NOMO-1 (cell line): ENCODE measurements at regions not wholly inside any gene's neighbourhood (a gene's known extent, or its start where the extent isn't known, plus 50 kb on each side); places are given as distances from the start of the nearest gene placed in this dataset.
A peak's percentile ranks its signal among the peaks of the same experiment; 100 is the strongest.

Experiments used
- DNase-seq, 2 experiments: peaks; one replicate each; lab custom pipeline; 2025; ENCODE audit not compliant: unreplicated experiment in 2 of 2; lab: John Stamatoyannopoulos, UW

DNA sequence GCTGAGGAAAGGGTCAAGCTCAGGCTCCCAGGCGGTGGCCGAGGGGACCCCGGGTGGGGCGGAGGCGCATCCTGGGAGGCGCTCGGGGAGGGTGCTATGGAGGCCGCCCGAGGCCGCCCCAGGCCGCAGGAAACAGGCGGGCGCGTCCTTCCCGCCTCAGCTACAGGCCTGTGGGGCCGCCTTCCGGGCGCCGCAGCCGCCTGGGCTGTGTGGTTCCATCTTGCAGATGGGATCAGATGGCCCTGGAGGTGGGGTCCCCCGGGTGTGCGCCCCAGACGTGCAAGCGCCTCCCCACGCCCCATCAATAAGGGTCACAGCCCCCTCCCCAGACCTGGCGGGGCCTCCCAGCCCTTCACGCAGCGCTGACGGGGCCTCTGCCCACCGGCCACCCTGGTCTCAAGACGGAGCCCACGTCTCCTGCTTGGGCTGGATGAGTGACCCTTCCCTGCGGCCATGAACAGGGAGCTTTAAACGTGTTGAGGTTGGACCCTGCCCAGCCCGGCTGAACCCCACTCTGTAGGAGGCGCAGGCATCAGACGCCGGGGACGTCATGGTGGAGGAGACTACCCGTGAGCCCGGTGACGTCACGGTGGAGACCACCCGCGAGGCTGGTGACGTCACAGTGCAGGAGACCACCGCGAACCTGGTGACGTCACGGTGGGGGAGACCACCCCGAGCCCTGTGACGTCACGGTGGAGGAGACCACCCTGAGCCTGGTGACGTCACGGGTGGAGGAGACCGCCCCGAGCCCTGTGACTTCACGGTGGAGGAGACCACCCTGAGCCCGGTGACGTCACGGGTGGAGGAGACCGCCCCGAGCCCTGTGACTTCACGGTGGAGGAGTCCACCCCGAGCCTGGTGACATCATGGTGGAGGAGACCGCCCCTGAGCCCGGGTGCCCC lies 267.0 kb downstream of the DLL1 start:
- DNase-seq: no peak

DNA sequence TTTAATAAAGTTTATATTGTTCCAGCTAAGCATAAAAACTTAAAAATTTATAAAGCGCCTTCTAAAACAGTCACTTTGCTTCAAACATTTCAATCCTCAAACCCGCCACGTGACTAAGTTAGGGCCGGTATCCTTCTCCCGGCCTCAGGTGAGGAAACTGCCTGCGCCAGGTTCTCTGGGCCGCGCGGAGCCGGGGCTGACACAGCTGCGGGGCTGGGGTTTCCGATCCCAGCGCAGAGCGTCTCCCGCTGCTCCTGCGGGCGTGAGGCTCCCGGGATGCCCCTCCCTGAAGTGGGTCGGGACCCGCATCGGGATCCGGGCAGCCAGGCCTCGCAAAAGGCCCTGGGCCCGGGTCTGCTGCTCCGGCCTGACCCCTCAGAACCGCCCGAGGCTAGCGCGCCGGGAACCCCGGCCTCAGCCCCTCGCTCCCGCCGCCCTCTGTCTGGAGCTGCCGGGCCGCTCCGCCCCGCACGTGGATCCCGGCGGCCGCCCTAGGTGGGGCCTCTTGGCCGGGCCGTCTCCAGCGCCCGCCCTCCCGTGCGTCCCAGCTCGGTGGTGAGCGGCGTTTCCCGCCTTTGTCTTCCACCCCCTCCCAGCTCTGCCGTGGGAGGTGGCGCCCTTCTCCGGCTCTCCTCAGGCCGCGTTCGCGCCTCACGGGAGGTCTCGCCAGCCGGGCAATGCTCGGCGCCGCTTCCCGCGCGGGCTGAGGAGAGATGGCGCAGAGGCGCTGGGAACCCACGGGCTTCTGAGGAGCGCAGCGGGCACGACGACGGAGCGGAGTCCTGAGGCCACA lies 267.9 kb downstream of the DLL1 start:
- no peak for DNase-seq

DNA sequence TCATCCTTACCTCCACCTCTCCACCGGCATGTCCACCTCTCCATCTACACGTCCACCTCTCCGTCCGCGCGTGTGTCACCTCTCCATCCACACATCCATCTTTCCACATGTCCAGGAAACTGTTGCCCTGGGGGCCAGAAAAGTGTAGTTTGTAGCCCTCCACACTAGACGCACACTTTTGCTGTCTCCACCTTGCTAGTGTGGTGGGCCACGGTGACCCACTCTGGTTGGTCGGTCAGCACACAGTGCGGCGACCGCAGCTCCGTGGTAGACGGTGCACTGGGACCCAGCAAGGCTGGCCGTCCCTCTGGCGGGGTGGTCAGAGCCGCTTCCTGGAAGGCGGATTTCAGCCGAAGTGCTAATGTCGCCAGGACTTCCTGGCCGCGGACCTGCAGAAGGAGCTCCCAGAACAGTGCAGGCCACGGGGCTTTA lies 268.6 kb downstream of the DLL1 start:
- DNase-seq: no peak

DNA sequence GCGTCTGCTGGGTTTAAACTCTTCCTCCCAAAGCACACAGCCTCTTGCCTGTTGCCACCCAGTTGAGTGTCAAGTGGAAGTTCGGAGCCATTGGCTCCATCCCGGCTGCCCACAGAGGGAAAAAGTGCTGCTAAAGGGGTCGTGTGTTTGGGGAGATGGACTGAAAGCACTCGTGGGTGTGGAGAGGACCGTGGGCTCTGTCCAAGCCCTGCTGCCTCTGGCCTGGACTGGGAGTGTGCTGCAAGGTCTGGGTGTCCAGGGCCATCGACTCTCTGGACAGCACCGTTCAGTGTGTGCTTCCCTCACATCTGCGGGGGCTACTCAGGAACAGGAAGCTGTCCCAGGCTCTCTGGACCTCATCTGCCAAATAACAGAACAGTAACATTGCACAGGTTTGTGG lies 269.3 kb downstream of the DLL1 start:
- no peak for DNase-seq

DNA sequence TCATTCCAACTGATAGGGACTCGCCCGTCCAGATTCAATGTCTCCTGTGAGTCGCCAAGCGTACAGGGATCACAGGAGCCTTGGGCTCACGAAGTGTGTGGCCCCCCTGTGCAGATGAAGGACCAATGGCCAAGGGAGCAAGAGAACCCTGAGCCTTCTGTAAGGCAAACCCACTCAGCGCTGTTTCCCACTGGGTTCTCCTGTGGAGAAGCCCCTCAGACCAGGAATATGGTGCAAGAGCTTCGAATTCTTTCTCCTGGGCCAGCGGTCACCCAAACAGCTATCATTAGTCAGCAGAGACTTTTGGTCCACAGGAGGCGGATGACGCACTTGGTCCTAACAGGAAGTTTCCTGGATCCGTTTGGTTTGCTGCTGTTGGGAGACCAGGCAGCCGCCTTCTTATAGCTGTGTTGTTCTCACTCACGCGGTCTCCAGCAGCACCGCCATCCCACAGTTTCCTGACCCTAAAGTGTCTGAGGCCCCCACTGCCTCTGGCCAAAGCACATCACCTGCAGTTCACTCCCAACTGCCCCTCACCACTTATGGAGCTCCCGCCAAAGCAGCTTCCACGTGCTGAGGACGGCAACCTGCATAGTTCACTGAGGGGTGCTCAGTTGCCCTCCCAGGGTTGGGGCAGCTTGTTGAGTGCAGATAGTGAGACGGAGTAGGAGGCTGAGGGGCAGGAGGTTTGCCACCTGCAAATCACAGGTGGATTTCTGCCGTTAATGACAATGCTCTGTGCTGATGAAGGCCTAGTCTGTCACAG lies 268.6 kb downstream of the ERMARD start:
- DNase-seq: no peak

DNA sequence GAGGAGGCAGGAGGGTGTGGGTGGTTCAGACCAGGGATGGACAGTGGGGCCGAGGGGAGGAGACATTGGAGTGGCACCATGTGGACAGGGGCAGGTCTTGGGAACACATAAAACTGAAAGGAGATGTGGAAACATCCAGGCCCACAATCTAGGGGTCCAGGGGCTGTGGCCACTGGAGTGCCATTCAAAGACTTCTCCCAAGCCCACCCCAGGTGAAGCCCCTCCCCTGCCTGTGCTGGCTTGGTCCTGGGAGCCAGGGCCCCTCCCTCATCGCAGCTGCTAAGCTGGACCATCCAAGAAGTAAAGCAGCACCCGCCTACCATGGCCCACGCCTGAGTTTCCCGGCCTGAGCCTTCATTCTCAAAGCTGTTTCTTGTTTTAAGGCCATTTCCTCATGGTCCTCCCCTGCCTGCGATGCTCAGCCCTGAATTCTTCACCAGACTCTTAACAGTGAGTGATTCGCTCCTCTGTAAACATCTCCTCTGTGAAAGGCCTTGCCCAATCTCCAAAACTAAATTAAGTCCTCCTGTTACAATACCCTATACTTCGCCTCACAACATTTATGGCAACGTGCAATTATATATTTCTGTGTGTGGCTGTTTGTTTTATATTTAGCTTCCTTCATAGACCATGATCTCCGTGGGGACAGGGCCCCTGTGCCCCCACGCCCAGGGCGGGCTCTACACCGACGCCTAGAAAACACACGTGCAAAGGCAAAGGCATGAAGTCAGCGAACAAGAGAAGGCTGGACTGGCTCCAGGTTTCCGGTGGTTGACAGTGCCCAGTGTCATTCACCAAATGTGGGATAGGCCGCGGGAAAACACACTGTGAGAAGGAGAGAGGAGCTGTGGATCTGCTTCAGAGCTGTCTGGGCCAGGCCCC lies 267.8 kb downstream of the ERMARD start:
- peak; percentile 39 to 44 for DNase-seq

DNA sequence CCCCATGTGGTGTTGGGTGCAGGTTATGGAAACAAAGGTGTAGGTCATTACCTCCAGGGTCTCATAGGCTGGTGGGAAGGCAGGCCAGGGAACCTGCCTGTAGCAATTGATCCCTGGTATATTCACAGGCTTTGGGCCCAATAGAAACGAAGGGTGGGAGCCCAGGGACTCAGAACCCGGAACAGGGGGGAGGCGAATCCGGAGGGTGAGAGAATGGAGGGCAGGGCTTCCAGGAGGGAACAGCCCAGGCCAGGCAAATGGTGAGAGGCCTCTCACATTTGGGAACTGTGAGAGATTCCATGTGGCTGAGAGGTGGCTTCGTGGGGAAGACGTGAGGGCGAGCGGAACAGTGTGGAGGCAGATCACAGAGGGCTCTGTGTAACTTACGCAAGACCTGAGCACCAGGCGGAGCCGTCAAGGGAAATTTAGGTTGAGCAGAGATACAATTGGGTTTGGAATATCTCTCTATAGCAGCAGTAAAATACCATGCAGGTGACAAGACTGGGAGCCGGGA lies 267.1 kb downstream of the ERMARD start:
- DNase-seq: peak; percentile 40 to 66

DNA sequence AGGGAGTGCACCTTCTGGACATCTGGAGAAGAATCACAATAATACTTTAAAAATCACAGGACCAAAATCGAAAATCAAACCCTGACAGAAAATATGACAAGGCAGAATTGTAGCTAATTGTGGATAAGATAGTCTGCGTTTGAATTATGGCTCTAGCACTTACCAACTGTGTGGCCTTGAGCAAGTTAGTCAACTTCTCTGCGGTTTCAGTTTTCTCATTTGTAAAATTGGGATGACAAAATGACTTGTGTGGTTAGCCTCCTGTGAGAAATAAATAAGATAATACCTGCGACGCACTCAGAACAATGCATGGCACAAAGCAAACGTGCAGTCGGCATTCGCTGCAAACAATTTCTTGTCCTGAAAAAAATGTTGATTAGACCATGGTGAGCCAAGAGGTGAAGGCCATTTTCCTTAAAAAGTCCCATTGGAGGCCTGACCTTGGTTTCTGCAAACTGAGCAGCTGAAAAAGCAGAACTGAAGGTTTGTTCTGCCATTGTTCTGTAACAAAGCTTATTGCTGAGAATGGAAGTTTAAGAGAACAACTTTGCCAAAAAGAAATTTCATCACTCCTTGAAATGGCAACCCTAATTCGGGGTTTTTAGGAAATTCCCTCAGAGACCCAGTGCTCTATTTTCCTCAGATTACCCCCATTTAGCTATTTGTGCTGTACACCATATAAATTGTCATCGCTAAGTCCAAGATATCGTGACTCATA lies 266.3 kb downstream of the ERMARD start:
- DNase-seq: peak; percentile 73 to 81

DNA sequence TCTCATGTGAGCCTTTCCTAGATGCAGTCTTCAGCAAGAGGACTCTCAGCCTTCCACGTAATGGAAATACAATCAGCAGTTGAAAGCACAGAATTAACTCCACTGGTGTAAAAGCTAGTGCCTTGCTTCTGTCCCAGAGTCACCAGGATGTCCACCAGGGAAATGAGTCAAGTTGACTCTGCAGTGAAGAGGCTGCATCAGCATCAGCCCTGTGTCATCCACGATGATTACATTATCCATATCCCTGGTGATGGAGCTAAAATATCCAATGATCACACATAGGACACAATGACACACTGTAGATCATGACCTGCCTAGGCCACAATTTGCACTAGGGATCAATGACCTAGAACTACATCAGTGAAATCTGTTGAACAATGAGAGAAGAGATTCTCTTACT lies 262.4 kb downstream of the ERMARD start:
- no peak for DNase-seq

DNA sequence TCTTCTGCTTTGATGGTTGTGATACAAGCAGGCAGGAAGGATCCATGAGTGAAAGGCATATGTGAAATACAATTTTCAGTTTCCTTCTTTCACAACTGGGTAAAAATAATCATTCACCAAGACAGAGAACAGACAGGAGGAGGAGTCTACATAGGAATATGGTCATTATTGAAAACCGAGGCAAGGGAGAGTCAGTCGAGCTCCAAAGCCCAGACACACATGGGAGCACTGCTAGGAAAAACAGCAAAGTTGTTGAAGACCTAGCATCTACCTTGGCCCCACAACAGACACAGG lies 260.6 kb downstream of the ERMARD start:
- peak in 1 of 2 experiments; percentile 92 for DNase-seq

DNA sequence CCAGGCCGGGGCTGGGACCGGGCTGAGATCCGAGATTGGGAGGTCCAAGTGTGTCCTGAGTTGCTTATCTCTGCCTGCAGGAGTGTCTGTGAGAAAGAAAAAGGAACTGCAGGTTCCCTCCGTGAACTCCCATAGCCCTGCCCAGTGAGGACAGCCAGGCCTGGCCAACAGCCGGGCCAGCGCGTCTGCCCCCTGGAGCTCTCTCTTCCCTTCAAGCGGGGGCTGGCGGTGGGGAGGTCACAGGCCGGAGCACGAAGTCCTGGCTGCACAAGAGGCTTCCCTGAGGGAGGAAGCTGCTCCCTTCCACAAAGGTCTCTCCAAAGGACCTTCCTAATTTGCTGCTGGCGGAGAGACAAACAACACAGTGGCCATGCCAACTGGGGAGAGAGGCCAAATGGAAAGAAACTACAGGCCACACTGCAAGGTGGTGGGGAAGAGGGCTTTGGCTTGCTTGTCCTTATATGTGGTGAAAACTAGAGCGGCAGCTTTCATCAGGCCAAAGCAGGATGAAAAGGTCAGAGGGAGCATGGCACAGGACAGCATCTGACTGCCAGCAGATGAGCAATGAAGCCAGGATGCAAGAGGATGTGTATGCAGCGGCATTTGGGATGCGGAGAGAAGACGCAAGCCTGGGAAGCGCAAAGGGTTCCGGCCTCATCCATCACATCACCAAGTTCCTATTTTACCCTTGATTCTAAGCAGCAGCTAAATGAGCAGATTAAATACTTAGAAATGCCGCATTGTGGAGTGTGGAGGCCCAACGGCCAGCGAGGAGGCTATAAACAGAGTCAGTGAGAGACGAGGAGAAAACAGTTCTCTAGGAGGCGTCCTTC lies 260.0 kb downstream of the ERMARD start:
- DNase-seq: peak; percentile 33 to 42

DNA sequence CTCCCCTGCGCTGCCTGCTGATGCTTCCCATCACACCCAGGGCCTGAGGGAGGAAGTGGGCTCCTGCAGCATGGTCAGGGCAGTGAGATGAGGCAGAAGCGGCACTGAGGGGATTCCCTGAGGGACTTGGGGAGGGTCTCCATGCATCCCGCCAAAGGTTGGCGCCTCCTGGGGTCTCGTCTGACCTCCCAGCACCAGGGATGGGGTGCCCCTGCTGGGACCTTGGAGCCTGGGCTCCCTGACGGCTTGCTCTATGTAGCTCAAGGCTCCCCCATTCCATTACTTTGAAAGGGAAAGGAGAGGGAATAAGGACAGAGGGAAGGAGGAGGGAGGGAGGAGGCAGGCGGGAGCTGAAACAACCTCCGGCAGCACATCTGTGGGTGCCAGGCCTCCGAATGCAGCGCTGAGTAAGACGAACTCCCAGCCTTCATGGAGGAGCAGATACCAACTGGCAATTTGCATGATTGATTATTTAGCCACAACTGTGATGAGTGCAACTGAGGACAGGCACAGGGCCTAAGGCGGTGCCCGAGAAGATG lies 259.3 kb downstream of the ERMARD start:
- no peak for DNase-seq

DNA sequence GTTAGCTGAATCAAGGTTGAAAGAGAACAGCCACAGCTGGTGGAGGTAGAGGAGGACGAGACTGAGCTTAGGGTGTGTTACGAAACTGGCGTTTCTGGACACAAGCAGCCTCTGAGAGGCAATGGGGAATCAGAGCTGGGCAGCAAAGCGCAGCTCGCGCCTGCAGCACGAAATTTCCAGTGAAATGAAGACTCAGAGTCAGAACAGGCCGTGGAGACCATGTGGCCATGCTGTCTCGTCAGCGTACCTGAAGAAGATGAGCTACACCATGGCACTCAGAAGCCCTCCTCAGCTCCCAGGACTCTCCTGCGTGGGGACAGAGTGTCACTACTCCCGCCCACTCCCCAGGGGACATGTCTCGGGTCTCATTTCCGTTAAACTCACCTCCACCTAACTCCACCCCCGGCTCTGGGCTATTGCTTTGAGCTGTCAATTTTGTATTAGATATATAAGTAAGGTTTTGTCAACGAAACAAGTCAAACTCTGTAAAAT lies 256.9 kb downstream of the ERMARD start:
- DNase-seq: no peak

DNA sequence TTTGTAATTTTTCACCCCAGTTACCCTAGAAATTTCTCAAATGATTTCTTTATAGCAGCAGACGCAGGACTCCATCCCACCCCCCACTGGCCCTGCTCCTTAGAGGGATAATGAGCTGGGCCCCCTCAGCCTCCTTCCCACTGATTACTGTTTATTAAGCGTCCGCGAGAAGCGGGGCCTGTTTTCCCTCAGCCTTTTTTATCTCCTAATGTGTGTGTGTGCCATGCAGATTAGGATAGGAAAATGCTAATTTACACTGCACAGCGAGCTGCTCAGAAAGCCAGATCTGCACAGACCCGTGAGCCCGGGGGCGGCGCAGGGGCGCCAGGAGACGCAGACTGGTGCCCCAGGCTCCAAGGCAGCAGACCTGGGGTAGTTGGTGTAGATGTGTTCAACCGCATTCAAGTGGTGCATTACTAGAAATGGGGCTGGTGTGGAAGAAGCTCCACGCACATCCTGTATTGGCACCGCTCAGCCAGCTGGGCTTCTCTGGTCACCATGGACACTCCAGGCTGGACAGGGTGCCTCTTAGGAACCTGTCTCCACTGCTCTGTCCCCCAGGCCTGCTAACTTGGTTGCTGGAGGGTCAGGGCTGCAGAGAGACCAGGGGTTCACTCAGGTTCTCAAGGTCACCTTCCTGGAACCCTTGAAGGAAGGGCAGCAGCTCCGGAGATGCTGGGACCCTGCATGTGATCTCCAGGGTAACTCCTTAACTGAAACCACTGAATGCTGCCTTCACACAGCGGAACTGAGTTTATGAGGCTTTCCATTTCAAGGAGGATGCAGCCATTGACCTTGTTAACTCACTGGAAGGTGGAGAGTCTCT lies 256.3 kb downstream of the ERMARD start:
- no peak for DNase-seq

DNA sequence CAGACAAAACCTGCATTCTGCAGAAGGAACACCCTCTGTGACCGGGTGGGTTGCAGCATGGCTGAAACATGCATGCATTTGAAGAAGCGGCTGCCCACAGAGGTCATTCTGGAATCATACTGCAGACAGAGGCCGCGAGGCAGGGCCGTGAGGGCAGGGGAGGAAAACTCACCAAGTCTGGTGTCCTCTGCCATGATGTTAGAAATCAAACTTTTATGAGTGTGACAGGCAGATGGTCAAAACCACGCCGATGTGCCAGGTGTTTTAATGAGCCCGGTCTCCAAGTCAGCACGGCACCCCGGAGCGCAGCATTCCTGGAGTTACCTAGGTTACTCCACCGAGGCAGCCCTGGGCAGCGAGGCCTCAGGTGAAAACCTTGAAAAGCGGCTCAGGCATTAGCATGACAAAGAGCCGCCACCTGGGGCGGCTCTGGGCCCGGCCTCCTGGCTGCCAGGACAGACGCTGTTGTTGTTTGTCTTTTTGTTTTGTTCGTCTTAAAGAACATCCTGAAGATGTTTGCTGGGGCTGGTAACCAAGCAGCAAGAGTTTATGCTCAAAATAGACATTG lies 255.6 kb downstream of the ERMARD start:
- no peak for DNase-seq

DNA sequence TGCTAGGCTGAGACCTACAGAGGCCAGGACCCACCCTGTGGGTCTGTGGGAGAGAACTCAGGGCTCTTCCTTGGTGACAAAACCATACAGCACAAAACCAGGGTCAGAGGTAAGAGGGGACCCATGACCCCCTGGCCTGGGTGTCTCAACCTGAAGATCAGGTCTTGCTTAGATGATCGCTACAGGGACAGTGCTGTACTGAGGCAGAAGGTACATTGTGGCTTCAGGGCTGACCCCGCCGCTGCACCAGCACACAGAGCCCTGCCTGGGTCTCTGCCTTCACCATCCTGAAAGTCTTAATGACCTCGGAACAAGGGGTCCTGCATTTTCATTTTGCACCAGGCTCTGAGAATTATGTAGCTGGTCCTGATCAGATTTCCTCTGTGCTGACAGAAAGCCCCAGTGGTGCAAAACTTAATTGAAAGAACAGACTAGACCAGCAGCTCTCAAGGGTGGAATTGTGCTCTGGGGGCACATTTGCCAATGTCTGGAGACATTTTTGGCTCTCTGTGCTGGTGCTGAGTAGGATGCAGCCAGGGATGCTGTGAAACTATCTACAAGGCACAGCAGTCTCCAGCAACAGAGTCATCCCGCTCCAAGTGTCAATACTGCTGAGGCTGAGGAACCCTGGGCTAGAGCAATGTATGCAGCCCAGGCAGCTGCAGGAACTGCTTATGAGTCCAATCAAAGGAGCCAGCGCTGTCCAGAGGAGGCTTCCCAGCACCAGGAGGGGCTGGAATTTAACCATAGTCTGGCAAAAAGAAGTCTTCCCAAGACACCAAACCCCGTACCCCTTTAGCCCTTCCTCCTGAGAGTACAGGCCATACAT lies 254.9 kb downstream of the ERMARD start:
- no peak for DNase-seq
